HG03565 (cell line): ENCODE measurements at regions not wholly inside any gene's neighbourhood (a gene's known extent, or its start where the extent isn't known, plus 50 kb on each side); places are given as distances from the start of the nearest gene placed in this dataset.
"Not testable (repeated sequence)": the region's sequence is repeated elsewhere in the genome, so short reads cannot be mapped to it uniquely, and the experiment has no call there.

Experiments used
- ATAC-seq: cut with Tn5 transposase; IDR thresholded peaks from one replicate; pipeline ENCODE4 v1.9.1; 2021; ENCODE audit warnings: mild to moderate bottlenecking, moderate library complexity; ENCODE audit not compliant: unreplicated experiment

DNA sequence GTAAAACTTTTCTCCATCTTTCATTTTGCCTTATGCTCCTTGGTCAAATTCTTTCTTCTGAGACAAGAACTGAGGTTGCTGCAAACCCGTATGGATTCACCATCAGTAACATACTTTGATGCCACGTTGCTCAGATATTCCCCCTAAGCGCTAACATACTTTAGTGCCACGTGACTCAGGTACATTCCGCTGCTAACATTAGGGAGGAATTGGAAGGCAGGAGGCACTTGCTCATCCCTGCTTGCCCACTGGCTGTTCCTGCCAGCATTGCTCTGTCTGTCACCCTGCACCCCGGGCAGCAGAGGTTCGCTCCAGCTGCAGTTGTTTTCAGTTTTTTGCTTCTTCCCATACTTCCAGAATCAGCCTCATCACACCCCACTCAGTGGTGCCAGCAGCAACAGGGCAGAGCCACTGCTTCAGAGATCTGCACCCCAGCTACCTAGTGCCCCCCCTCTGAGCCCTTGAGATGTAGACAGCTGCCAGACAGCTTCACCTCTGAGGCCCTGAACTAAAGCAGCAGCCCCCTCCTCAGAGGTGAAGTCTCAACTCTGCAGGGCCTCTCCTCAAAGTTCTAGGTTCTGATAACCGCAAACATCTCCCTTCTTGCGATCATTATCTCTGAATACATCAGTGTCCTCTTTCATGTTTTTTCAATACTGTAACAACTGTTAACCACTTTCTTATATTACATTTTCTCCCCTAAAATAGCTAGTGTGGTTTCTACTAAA lies 228.0 kb upstream of the KIF2A start:
- ATAC-seq = no peak

GRCh38 chr5:62082370-62082801 lies 223.6 kb upstream of the KIF2A start:
- no peak for ATAC-seq

GRCh38 chr5:62083247-62083646 lies 222.8 kb upstream of the KIF2A start:
- no peak for ATAC-seq

DNA sequence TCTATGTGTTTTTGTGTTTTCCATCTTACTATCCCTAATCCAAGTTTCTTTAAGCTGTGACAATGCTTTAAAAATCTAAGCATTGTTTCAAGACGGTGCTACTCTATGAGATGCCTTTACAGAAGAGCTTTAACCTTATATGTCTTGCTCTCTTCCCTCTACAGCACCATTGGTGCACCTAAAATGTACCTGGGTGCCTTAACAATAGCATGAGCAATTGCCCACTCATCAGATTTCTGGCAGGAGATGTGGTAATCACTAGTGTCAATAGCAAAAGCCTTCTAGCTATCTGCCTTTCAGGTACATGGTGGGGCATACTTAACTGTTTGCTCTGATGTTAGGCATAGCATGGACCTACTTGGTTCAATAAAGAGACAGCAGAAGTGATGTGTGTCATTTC lies 222.3 kb upstream of the KIF2A start:
- no peak for ATAC-seq

DNA sequence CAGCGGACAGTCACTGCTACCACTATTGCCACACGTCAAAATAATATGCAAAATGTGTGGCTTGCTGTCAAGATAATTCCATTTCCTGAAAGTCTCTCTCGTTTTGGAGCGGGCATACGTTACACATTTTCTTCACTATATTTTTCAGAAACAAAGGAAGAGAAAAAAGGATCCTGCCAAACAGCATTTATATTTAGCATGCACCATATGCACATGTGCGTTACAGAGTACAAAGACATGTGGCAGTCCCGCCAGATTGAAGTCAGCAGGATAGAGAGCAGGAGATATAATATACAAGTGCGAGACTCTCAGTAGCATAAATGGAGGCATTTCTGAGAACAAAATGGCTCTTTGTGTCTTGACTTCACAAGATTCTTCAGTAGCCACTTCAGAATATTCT lies 221.6 kb upstream of the KIF2A start:
- no peak for ATAC-seq

DNA sequence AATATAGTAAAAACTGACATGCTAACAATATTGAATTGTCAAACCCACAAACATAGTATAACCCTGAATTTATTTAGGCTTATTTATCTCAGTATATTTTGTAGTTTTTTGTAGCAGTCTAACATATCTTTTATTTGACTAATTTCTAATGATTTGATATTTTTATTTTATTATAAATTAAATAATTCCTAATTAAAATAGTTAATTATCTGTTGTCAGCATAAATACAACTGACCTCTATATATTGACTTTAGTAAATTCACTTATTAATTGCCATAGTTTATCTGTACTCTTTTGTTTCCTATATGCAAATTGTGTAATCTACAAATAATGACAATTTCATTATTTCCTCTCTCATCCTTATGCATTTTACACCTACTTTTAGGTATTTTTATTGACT lies 215.1 kb upstream of the KIF2A start:
- no peak for ATAC-seq

DNA sequence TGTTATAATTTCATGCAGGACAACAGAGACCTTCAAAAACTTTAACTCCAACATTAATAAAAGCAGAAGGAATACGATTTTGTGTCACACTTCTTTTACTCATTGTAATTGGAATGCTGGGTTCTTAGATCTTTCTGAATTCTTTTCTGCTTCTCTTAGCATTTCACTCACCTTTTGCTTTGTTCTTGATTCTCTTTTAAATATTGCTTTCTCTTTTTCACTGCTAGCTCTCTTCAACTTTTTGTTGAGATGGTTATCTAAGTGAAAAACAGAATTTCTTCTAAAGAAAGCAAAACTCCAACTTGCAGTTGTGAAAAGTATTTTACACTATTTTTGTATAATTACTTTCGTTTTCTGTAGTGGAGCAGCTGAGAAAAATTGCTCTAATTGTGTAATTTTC lies 212.6 kb upstream of the KIF2A start:
- ATAC-seq = no peak

DNA sequence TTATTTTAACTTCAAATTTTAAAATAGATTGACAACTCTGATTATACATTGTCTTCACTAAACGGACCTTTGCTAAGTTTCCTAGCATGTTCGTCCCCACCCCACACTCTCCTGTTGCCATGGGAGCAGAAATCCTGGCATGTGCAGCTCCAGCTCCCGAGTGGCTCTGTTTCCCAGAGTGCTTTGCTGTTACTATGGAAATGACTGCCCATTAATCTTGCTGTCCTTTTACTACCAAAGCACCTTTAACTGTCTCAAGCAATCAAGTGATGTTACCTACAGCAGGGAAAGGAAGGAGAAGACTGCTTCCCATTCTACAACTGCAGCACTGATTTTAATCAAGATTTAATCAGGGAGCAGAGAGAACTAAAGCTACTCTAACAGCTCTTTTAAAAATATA lies 212.0 kb upstream of the KIF2A start:
- no peak for ATAC-seq

DNA sequence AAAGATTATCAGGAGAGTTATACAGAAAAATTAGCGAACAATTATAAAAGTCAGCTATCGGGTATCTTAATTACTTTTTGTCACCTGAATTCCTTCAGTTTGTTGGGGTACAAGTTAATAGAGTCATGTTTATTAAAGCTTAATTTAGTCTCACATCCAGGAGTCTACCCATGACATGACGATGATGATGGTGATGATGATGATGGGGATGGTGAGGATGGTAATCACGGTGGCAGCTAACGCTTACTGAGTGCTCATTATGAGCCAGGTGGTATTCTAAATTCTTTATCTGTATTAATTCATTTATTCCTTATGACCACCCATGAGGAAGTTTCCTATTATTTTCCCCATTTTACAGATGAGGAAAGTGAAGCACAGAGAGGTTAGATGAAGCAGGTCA lies 208.6 kb upstream of the KIF2A start:
- ATAC-seq = no peak

GRCh38 chr5:62100201-62100600 lies 205.8 kb upstream of the KIF2A start:
- no peak for ATAC-seq

- ATAC-seq = not testable (repeated sequence)
Measured at GRCh38 chr5:62103863-62104262, 202.1 kb upstream of the KIF2A start.

- no peak for ATAC-seq
Measured at GRCh38 chr5:62111428-62111827, 194.6 kb upstream of the KIF2A start.

DNA sequence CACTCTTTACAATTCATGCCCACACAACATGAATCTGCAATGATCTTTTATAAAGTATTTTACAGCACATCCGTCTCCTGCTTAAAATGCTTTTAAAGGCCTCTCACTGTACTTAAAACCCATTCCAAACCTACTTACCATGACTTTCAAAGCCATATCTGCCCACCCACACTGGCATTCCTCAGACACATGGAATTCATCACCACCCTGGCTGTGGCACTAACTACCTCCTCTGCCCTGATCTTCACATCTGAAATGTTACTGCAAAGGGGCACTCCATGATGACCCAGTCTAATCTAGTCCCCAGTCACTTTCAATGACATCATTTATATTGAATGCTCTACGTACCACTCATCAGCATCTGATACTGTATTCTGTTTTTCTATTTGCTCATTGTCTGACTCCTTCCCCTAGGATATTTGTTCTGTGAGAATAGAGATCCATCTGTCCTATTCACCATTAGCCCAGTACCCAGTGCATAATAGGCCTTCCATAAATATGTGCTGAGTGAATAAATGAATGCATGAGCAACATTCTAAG lies 193.2 kb upstream of the KIF2A start:
- ATAC-seq = no peak

- no peak for ATAC-seq
Measured at GRCh38 chr5:62115014-62115413, 191.0 kb upstream of the KIF2A start.

DNA sequence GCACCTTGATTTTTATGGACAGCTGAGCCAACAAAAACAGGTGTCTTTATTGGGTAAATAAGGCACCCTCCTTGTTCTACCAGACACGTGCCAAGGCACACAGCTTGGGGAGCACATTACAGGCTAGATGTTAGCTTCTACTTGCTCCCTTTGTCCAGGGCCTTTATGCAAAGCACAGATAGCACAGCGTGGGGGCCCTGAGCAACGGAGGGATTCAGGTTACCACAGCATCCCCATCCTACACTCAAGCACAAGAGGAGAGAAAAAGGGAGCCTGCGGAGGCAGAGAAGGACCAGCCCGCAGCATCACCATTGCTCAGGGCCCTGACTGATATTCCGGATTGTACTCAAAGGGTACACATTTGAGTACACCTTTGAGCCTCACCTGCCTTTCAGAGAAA lies 181.7 kb upstream of the KIF2A start:
- no peak for ATAC-seq

DNA sequence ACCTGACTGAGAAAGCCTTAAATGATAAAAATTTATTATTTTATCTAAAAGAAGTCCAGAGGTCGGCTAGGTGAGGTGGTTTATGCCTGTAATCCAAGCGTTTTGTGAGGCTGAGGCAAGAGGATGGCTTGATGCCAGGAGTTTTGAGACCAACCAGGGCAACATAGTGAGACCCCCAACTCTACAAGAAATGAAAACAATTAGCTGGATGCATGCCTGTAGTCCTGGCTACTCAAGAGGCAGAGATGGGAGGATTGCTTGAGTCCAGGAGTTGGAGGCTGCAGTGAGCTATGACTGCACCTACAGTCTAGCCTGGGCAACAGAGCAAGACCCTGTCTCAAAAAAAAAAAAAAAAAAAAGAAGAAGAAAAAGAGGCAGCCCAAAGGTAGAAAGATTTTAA lies 179.9 kb upstream of the KIF2A start:
- no peak for ATAC-seq

DNA sequence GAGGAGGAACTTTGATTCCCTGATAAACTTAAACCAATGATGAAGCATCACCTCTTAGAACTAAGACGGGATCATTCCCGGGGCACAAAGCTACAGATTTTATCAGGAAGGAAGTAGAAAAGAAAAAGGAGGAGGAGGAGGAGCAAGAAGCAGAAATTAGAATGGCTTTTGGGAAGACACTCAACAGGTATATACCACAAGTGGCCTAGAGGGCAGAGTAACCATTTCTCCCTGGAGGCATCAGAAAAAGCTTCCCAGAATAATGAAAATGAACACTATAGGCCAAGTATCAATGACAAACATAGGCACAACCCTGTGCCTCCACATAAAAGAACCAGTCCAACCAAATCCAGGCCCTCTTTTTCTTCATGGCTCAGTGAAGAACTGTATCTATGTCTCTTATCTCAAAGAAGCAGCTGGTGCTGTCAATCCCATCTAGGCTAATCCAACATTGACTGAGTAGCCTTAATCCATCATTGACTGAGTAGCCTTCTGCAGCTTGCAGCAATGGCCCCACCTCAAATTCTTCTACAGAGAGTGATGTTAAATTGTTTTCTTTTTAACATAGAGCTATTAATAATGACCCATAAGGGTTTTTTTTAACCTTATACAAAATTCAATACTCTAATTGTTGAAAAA lies 178.8 kb upstream of the KIF2A start:
- ATAC-seq = no peak

GRCh38 chr5:62130107-62130506 lies 175.9 kb upstream of the KIF2A start:
- ATAC-seq = no peak

DNA sequence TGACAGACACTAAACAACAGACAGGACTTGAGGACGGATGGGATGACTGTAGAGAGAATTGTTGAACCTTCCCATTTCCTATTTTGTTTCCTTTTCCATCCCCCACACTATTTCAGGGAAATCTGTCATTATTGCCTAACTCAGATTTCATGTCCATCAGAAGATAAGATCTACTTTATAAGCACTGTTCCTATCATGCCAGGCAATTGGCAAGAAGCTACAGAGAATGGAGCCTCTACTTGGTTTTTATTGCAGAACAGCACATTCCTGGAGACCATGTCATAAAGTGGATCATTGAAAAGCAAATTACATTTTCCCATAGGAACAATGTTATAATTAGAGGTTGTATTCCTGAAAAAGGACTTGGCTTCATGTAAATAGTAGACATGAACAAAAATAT lies 173.7 kb upstream of the KIF2A start:
- ATAC-seq = no peak

- no peak for ATAC-seq
Measured at GRCh38 chr5:62133426-62133825, 172.6 kb upstream of the KIF2A start.

DNA sequence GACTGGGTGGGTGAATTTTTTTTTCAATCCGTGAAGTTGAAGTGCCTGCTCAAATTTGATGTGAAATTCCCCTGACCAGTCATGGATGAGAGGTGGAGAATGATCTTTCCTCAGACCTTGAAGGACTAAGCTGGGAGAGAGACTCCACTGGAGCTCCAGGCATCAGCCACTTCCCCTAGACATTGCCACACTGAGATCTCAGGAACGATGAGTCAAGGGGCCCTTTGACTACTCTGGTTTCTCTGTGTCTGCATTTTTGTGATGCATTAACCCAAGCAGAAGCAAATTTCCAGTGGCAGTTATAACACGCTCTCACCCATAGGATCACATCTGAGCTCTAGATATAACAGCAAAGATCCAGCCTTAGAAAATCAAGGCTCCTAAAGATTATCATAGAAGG lies 171.2 kb upstream of the KIF2A start:
- no peak for ATAC-seq

- ATAC-seq = no peak
Measured at GRCh38 chr5:62137628-62138027, 168.4 kb upstream of the KIF2A start.

- ATAC-seq = no peak
Measured at GRCh38 chr5:62138607-62139006, 167.4 kb upstream of the KIF2A start.
